Loucy (cell line): ENCODE measurements at regions not wholly inside any gene's neighbourhood (a gene's known extent, or its start where the extent isn't known, plus 50 kb on each side); places are given as distances from the start of the nearest gene placed in this dataset.

ENCODE experiments used
- CTCF ChIP-seq: fragments of 200-600 bp; sonication (generic); conservative IDR thresholded peaks from 2 replicates; pipeline ENCODE4 v1.5.1; 2014; ENCODE audit warnings: mild to moderate bottlenecking, antibody characterized with exemption, low read length
- EZH2phosphoT487 ChIP-seq: fragments of 200-600 bp; IDR thresholded peaks from 2 replicates; pipeline ENCODE4 v1.6.1; 2018; ENCODE audit warnings: antibody characterized with exemption, mild to moderate bottlenecking, moderate library complexity, borderline replicate concordance

- TF ChIP-seq CTCF (no peak), EZH2phosphoT487 (no peak)
These were observed 413.9 kb downstream of the GALC start for GRCh38 chr14:87579036-87579435.
